OCI-LY7 (cell line): ENCODE measurements at regions not wholly inside any gene's neighbourhood (a gene's known extent, or its start where the extent isn't known, plus 50 kb on each side); places are given as distances from the start of the nearest gene placed in this dataset.
A peak's percentile ranks its signal among the peaks of the same experiment; 100 is the strongest.

Source experiments
- BruUV-seq: library from RNA; stranded (reverse); fragments of 400-500 nt; replicated peaks from 2 replicates; lab custom pipeline; 2021; lab: Mats Ljungman, UMichigan
- CTCF ChIA-PET: fragments of 300-600 bp; sonication (Branson Sonifier 250); formaldehyde crosslinking; loops from one replicate; lab custom pipeline; 2022; ENCODE audit warnings: antibody characterized with exemption; ENCODE audit not compliant: unreplicated experiment; lab: Charles Lee
- POLR2A ChIA-PET: fragments of 300-600 bp; sonication (Branson Sonifier 250); formaldehyde crosslinking; loops from one replicate; lab custom pipeline; 2022; ENCODE audit warnings: antibody characterized with exemption; lab: Charles Lee
- DNase-seq: peaks from one replicate; pipeline ENCODE4 v3.0.0-alpha.2; 2015; ENCODE audit warnings: low spot score
- H2AFZ ChIP-seq: fragments of 200-600 bp; sonication (generic), shearing (Covaris generic); 2 replicates; pipeline ENCODE4 v1.6.1; 2014; ENCODE audit warnings: mild to moderate bottlenecking, antibody characterized with exemption, low read length, moderate library complexity
- H3K27ac ChIP-seq: fragments of 200-600 bp; sonication (generic); 2 replicates; pipeline ENCODE4 v1.5.1; 2014; ENCODE audit warnings: mixed run types, low read depth, mild to moderate bottlenecking, moderate library complexity, low read length, inconsistent platforms; ENCODE audit not compliant: poor library complexity, severe bottlenecking
- H3K36me3 ChIP-seq: fragments of 200-600 bp; sonication (generic); 2 replicates; pipeline ENCODE4 v1.6.1; 2014; ENCODE audit warnings: mild to moderate bottlenecking, antibody characterized with exemption, low read length, moderate library complexity, mixed read lengths; ENCODE audit not compliant: insufficient read depth
- H3K4me1 ChIP-seq: fragments of 200-600 bp; sonication (generic); 2 replicates; pipeline ENCODE4 v1.5.1; 2014; ENCODE audit warnings: mild to moderate bottlenecking, low read length; ENCODE audit not compliant: insufficient read depth, poor library complexity, severe bottlenecking
- H3K4me2 ChIP-seq: fragments of 200-600 bp; sonication (generic); 2 replicates; pipeline ENCODE4 v1.6.1; 2014; ENCODE audit warnings: mild to moderate bottlenecking, low read length
- H3K4me3 ChIP-seq: fragments of 200-600 bp; sonication (generic); 2 replicates; pipeline ENCODE4 v1.5.1; 2014; ENCODE audit warnings: mild to moderate bottlenecking, low read depth, low read length; ENCODE audit not compliant: poor library complexity, severe bottlenecking
- H3K79me2 ChIP-seq: fragments of 200-600 bp; sonication (generic); 2 replicates; pipeline ENCODE4 v1.6.1; 2016; ENCODE audit warnings: low read depth, mild to moderate bottlenecking, low read length, moderate library complexity, mixed read lengths; ENCODE audit not compliant: insufficient read depth
- H3K9me2 ChIP-seq: fragments of 200-600 bp; sonication (generic); 2 replicates; pipeline ENCODE4 v1.6.1; 2016; ENCODE audit warnings: mild to moderate bottlenecking, low read length, mixed read lengths; ENCODE audit not compliant: insufficient read depth
- H3K9me3 ChIP-seq: fragments of 200-600 bp; sonication (generic); 2 replicates; pipeline ENCODE4 v1.6.1; 2014; ENCODE audit warnings: mild to moderate bottlenecking, mixed run types, low read length, mixed read lengths
- H4K20me1 ChIP-seq: fragments of 200-600 bp; sonication (generic); 2 replicates; pipeline ENCODE4 v1.6.1; 2014; ENCODE audit warnings: mild to moderate bottlenecking, antibody characterized with exemption, low read length, moderate library complexity, mixed read lengths; ENCODE audit not compliant: insufficient read depth
- CTCF ChIP-seq: fragments of 200-600 bp; sonication (generic); conservative IDR thresholded peaks from 2 replicates; pipeline ENCODE4 v1.5.1; 2014; ENCODE audit warnings: mild to moderate bottlenecking, antibody characterized with exemption, low read length, moderate library complexity, mixed read lengths
- EZH2phosphoT487 ChIP-seq: fragments of 200-600 bp; sonication (generic); IDR thresholded peaks from 2 replicates; pipeline ENCODE4 v1.6.1; 2018; ENCODE audit warnings: low read depth, borderline replicate concordance, mild to moderate bottlenecking, mixed run types, antibody characterized with exemption, low read length, moderate library complexity, mixed read lengths
- intact Hi-C: fragments of 100-400 bp; cut with micrococcal nuclease; formaldehyde crosslinking; loops from one replicate; pipeline ENCODE4 v1.10.0; 2022; ENCODE audit not compliant: unreplicated experiment

GRCh38 chr22:22159384-22159783, 85.2 kb upstream of the VPREB1 start:
- H3K4me1 ChIP-seq, result peaks cover 81% of the 10 kb centered on the region

GRCh38 chr22:22158965-22159364, 85.6 kb upstream of the VPREB1 start:
- no peak overlapping the region for H3K4me3 ChIP-seq
- no TSS peak for BruUV-seq
- no peaks in the 10 kb centered on the region; the same call in 1 of the 2 replicates for H3K79me2 ChIP-seq
- H2AFZ ChIP-seq, result peak overlapping the region; percentile 10; the same call in 1 of the 2 replicates
- H3K27ac ChIP-seq, result peak overlapping the region; percentile 84
- H3K36me3 ChIP-seq, result no peaks in the 10 kb centered on the region
- H3K9me2 ChIP-seq, result no peaks in the 10 kb centered on the region
- H3K4me2 ChIP-seq, result peak overlapping the region; percentile 13
- intact Hi-C loops, result loop anchor here (5.0 kb wide), 1 partner anchor 138 kb away; no protein-coding TSS in a partner anchor
- no peaks in the 10 kb centered on the region for H4K20me1 ChIP-seq
- ChIA-PET CTCF (interaction anchor here (1.4 kb wide), 1 partner anchor 48 kb away, joined by 3 read pairs; no protein-coding TSS in a partner anchor), POLR2A (interaction anchor here (0.6 to 1.6 kb wide), 7 partner anchors 9 to 166 kb away, joined by 3 to 7 read pairs (median 3); no protein-coding TSS in a partner anchor)
- TF ChIP-seq CTCF, result no peak
- TF ChIP-seq EZH2phosphoT487, result no peak
- 0 out of 2 replicates have a peak, but pooled peaks cover 4% of the 10 kb centered on the region for H3K9me3 ChIP-seq
- H3K4me1 ChIP-seq, result peaks cover 77% of the 10 kb centered on the region
- no peak for DNase-seq

More at GRCh38 chr22:22159384-22159783, 85.2 kb upstream of the VPREB1 start:
- POLR2A ChIA-PET, result interaction anchor here (0.6 to 1.6 kb wide), 5 partner anchors 9 to 166 kb away, joined by 3 to 5 read pairs (median 3); no protein-coding TSS in a partner anchor
- Histone ChIP-seq H3K4me2 (peak overlapping the region; percentile 21), H3K4me3 (no peak overlapping the region), H4K20me1 (no peaks in the 10 kb centered on the region), H3K9me2 (no peaks in the 10 kb centered on the region), H3K36me3 (no peaks in the 10 kb centered on the region), H3K9me3 (0 out of 2 replicates have a peak, but pooled peaks cover 4% of the 10 kb centered on the region), H3K27ac (peak overlapping the region; percentile 84), H2AFZ (peak overlapping the region; percentile 10; the same call in 1 of the 2 replicates), H3K79me2 (no peaks in the 10 kb centered on the region; the same call in 1 of the 2 replicates)
- DNase-seq, result no peak
- CTCF ChIA-PET, result no interaction called here
- intact Hi-C loops, result loop anchor here (5.0 kb wide), 1 partner anchor 138 kb away; no protein-coding TSS in a partner anchor
- TF ChIP-seq EZH2phosphoT487 (no peak), CTCF (no peak)
- no TSS peak for BruUV-seq
